ENCODE measurements at regions not wholly inside any gene's neighbourhood (a gene's known extent, or its start where the extent isn't known, plus 50 kb on each side); places are given as distances from the start of the nearest gene placed in this dataset.
"Not testable (repeated sequence)": the region's sequence is repeated elsewhere in the genome, so short reads cannot be mapped to it uniquely, and the experiment has no call there.

- DNase-seq, result no peak
Observed at GRCh38 chr4:34309383-34309906, 1934.9 kb downstream of the ARAP2 start.

DNA sequence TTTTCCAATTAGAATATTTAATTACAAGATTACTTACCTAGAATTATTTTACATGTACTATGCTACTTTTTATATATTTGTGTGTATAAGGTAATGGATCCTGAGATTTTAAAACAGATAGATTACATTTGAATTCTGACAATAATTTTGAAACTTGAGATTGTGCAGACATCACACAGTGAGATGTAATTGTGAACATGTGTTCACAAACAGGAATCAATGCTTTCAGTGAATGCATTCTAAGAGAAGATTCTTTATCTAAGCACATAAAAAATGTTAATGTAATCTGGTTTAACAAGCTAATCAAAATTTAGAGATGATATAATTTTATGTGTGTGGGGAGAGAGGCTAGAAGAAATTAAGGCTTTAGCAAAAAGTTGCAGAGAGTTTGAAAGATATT lies 1925.5 kb downstream of the ARAP2 start:
- DNase-seq, result no peak

DNA sequence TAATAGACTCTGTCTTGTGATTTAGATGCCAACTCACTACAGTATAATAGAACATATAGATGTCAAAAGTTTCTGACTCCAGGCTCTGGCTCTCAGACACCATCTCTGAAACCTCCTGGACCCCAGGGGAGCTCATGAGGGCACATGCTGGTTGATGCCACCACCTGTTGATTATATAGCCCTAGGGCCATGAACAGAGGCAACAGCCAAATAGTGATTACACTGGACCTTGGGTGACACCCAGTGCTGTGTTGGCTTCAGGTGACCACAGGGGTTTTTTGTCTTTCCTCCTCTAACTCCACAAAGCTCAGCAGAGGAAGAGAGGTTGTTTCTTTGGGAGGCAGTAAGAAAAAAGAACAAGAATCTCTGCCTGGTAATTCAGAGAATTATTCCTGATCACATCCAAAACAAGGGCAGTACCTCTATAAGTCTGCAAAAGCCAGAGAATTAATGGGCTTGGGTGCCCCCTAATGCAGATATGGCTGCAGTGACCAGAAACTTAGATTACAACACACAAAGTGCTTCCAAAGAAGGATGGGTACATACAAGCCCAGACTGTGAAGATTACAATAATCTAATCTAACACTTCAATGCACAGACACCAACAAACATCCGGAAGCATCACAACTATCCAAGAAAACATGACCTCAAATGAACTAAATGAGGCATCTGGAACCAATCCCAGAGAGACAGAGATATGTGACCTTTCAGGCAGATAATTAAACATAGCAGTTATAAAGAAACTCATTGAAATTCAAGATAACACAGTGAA lies 1920.6 kb downstream of the ARAP2 start:
- DNase-seq, result no peak

DNA sequence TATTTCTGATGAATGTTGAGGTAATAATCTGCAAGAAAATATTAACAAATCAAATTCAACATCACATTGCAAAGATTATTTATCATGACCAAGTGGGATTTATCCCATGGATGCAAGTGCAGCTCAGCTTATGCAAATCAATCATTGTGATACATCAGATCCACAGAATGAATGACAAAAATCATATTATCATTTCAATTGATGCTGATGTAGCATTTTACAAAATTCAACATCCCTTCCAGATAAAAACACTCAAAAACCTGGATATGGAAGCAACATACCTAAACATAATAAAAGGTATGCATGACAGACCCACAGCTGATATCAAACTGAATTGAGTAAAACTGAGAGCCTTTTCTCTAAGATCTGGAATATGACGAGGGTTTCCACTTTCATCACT lies 1915.4 kb downstream of the ARAP2 start:
- DNase-seq, result no peak

GRCh38 chr4:34335156-34335555 lies 1909.2 kb downstream of the ARAP2 start:
- DNase-seq, result not testable (repeated sequence)

GRCh38 chr4:34335556-34335955 lies 1908.8 kb downstream of the ARAP2 start:
- DNase-seq, result not testable (repeated sequence)

- DNase-seq, result no peak
Observed at GRCh38 chr4:34362654-34363053, 1881.7 kb downstream of the ARAP2 start.

DNA sequence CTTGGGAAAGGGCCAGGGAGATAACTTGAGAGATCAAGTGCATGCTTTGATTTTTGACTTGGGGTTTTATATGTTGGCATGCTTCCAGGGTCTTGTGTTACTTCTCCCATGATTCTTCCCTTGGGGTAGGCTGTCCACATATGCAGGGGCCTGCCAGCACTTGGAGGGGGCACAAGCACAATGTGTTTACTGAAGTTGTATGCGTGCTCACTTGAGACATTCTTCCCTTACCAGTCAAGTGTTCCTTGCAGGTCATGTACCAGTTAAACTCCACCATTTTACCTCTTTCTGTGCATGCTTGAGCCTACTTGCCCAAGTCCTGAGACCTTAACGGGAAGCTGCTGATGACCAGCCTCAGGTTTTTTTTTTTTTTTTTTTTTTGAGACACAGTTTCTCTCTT lies 1880.5 kb downstream of the ARAP2 start:
- no peak for DNase-seq

GRCh38 chr4:34365946-34366345 lies 1878.4 kb downstream of the ARAP2 start:
- no peak for DNase-seq

DNA sequence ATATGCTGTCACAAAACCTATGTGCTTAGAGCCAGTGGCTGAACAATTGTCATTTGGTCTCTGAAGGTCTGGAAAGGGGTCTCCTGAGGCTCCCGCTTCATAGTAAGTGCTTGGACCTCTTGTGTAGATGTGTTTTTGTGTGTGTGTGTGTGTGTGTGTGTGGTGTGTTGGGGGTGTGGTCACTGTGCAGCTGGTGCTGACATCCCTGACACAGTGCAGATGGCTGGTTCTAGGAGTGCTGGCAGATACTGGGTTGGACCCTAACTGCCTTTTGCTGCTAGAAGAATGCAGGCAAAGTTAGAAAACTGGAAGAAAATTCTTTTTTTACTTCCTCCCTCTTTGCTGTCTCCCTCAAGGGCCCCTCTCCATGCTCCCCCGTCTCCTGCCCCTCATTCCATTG lies 1872.6 kb downstream of the ARAP2 start:
- DNase-seq, result no peak

DNA sequence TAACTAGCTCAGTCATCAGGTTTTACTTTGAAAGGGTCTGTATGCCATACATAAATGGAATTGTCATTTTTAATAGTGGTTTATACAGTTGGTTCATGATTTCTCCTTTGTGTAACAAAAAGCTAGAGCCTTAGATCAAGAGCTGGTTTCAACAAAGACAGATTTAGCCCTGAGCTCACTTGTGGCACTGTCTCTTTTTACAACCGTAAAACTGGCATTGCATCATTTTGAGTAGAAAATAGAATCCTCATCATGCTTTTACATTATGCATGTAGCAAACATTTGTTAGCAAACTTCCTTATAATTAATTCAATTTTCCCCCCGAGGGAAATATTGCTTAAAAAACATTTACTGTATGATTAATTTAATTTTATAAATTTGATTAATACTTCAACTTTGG lies 1871.5 kb downstream of the ARAP2 start:
- DNase-seq, result no peak

GRCh38 chr4:34373456-34373855 lies 1870.9 kb downstream of the ARAP2 start:
- no peak for DNase-seq

GRCh38 chr4:34412233-34412632 lies 1832.1 kb downstream of the ARAP2 start:
- no peak for DNase-seq

- no peak for DNase-seq
Observed at GRCh38 chr4:34412911-34413310, 1831.4 kb downstream of the ARAP2 start.

DNA sequence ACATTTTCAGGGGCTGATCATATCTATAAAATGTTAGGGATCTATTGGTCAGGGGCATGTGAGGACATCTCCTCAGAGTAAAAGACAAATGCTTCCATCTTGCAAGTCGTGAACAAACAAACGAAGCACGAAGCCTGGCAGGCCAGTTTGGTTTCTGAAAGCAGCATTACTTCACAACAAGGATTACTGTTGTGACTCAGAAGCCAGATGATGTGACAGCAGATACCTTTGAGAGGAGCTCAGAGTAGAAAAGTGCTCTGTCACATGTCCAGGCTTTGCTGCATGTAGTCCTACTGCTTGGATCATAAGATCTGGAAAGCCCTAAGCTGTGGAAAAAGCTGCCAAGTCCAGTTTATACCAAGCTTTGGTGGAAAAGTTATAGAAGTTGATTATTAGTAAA lies 1827.2 kb downstream of the ARAP2 start:
- no peak for DNase-seq

DNA sequence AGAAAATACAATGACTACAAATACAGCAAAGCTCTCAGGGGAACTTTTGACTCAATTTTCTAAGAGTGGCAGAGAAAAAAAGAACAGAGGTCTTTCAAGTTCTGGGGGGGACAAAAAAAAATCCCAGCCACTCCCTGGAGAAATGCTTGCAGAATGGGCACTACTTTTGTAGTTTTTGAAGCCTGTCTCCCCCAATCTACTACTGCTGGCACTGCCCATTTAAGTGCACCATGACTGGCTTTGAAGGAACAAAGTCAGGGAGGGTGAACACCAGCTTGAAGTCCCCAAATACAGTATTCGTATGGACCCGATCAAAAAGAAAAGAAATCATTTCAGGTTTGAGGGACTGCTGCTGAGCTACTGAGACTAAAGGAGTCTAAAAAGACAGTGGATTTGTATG lies 1824.4 kb downstream of the ARAP2 start:
- no peak for DNase-seq

GRCh38 chr4:34422472-34423175 lies 1821.7 kb downstream of the ARAP2 start:
- no peak for DNase-seq

DNA sequence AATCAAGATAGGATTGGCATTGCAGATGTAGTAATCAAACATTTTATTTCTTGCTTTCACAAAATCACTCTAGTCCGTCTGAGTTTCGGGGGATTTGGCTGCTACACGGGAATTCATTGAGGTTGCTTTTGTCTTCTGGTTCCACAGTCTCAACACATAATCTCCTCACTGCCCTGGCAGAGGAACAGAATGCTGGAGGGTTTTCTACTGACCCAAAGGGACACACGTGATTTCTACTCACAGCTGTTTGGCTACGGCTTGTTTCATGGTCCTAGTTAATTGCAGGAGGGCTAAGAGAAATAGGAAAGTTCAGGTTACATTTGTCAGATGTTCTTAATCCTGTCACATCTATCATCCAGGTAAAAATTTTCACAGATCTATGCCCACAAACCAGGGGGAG lies 1811.6 kb downstream of the ARAP2 start:
- DNase-seq, result no peak

- not testable (repeated sequence) for DNase-seq
Observed at GRCh38 chr4:34434377-34434776, 1809.9 kb downstream of the ARAP2 start.

GRCh38 chr4:34464196-34464595 lies 1780.1 kb downstream of the ARAP2 start:
- no peak for DNase-seq

DNA sequence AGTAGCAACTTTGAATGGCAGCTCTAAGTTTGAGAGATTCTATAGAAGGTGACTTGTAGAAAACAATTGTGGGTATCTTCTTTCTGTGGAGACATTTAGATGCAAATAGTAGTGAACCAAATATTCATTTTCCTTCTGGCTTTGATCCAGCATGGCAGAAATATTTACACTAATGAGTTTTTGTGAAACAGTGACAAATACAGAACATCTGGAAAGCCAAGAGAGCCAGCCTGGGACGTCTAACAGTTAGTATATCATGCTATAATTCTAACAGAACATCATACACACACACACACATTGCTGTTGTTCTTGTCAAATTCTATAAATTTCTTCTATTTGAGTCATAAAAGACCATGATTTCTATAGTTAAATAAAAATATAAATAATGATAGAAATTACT lies 1777.9 kb downstream of the ARAP2 start:
- no peak for DNase-seq

DNA sequence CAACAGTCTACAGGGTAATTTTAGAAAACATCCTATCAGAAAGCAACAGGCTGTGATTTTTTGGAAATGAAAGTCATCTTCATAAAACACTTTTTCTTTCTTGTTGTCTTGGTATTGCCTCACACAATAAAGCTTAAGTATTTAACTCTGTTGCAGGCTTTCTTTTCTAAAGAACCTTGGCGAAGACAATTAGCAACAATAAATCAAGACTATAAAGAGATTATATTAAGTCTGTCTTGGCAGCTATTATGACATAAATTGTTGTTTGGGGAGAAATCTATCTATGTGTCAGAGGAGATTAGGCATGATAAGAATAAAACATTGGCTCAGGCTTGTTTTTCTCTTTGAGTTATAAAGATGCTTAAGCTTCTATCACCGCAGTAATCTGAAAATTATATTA lies 1774.8 kb downstream of the ARAP2 start:
- DNase-seq, result no peak

GRCh38 chr4:34485252-34485651 lies 1759.1 kb downstream of the ARAP2 start:
- DNase-seq, result no peak

Measured in NCI-H1436 treated with DMSO at 0.1 percent for 48 hours (cell line).